C4-2B (cell line): ENCODE measurements at regions not wholly inside any gene's neighbourhood (a gene's known extent, or its start where the extent isn't known, plus 50 kb on each side); places are given as distances from the start of the nearest gene placed in this dataset.

Source experiments
- H3K27ac ChIP-seq: fragments of 450-650 bp; 2 replicates; pipeline ENCODE4 v1.5.1; 2017
- ZFX ChIP-seq: fragments of 450-650 bp; IDR thresholded peaks from 2 replicates; pipeline ENCODE4 v1.6.1; 2017
- TF ChIP-seq, protein P1 (sequence below): fragments of 450-650 bp; conservative IDR thresholded peaks from 2 replicates; pipeline ENCODE4 v1.5.1; 2017; ENCODE audit warnings: mild to moderate bottlenecking

DNA sequence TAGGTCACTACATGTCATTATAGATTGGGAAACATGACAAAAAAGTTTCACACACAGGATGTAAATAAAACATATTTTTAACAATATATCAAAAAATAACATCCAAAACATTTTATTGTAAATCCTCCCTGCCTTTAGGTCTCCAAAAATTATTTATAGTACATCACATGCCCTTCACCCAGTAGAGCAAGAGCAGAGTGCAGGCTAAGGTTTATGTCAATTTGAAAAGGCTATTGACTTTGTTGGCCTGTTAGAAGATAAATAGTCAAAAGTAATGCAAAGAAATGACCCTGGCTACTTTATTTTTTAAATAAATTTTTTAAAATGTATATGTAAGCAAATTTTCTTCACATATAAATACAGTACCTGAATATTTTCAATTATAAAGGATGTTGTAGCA, 983.7 kb downstream of the RAB28 start:
- TF ChIP-seq ZFX, result no peak
- TF ChIP-seq, protein P1, sequence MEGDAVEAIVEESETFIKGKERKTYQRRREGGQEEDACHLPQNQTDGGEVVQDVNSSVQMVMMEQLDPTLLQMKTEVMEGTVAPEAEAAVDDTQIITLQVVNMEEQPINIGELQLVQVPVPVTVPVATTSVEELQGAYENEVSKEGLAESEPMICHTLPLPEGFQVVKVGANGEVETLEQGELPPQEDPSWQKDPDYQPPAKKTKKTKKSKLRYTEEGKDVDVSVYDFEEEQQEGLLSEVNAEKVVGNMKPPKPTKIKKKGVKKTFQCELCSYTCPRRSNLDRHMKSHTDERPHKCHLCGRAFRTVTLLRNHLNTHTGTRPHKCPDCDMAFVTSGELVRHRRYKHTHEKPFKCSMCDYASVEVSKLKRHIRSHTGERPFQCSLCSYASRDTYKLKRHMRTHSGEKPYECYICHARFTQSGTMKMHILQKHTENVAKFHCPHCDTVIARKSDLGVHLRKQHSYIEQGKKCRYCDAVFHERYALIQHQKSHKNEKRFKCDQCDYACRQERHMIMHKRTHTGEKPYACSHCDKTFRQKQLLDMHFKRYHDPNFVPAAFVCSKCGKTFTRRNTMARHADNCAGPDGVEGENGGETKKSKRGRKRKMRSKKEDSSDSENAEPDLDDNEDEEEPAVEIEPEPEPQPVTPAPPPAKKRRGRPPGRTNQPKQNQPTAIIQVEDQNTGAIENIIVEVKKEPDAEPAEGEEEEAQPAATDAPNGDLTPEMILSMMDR, result no peak
- no peak overlapping the region for H3K27ac ChIP-seq

DNA sequence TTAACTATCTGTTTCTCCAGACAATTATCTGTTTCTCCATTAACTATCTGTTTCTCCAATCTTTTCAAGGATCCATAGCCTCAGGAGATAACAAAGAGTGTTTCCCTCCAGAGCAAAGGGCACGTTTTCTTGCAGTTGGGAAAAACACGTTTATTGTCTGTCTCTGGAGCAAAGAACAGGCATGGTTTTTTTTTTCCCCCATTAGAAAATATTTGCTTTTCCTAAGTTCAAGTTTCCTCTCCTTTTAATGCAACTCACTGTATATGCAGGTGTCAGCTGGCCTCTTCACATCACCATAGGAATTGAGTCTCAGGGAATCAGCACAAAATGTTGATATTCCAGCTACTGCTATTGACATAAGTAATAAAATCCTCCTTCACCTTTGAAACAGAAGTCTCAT, 984.4 kb downstream of the RAB28 start:
- TF ChIP-seq ZFX, result no peak
- TF ChIP-seq, protein P1, result no peak
- no peak overlapping the region for H3K27ac ChIP-seq

DNA sequence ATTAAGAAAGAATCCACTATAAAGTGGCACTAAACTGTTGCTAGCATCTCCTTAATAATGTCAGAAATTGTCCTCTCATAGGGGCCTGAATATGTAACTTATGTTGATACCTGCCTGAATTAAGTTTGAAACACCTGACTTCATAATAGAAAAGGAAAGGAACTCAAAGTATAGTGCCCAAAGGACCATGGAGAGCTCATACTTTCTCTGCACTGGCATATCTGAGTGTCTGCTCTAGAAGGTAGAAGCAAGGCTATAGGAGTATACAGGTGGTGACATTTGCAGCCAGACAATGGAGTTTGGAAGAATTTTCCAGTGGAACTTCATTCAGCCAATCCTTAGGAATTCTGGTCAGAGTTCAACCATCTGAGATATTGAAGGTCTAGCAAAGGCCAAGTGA, 988.9 kb downstream of the RAB28 start:
- no peak for TF ChIP-seq ZFX
- TF ChIP-seq, protein P1, result no peak
- no peak overlapping the region for H3K27ac ChIP-seq

GRCh38 chr4:12492730-12493393, 991.3 kb downstream of the RAB28 start:
- no peak overlapping the region for H3K27ac ChIP-seq
- TF ChIP-seq, protein P1, result no peak
- TF ChIP-seq ZFX, result no peak

GRCh38 chr4:12488672-12489071, 995.5 kb downstream of the RAB28 start:
- no peak overlapping the region for H3K27ac ChIP-seq
- TF ChIP-seq, protein P1, result no peak
- no peak for TF ChIP-seq ZFX

DNA sequence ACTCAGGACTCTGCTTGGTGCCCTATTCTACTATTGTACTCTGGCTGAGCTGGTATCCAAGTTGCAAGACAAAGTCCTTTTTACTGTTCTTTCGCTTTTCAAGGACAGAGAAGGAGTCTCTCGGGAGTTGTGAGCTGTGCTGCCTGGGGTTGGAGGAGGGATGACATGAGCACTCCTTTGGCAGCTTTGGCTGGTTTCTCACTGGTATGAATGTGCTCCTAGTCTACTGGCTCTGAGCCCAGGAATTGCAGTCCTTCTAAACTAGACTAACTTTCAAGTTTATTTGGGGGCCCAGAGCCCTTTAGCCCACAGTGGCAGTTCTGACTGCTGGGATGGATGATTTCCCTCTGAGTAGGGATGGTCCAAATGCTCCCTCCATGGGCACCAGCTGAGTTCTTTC, 997.1 kb downstream of the RAB28 start:
- TF ChIP-seq ZFX, result no peak
- TF ChIP-seq, protein P1, result no peak

GRCh38 chr4:12472087-12472486, 1012.1 kb downstream of the RAB28 start:
- no peak for TF ChIP-seq ZFX
- TF ChIP-seq, protein P1, result no peak
- no peak overlapping the region for H3K27ac ChIP-seq

More for the DNA sequence above, 997.1 kb downstream of the RAB28 start:
- no peak overlapping the region for H3K27ac ChIP-seq
